ENCODE measurements at regions not wholly inside any gene's neighbourhood (a gene's known extent, or its start where the extent isn't known, plus 50 kb on each side); places are given as distances from the start of the nearest gene placed in this dataset.

GRCh38 chr5:57836921-57837320, 354.3 kb upstream of the ACTBL2 start:
- H3K27me3 Mint-ChIP-seq, result peaks cover 0 to 5% (median 0%) of the 10 kb centered on the region in 3 donors
- no peak for ATAC-seq (ENCODE audit: low read depth in 2 of 2)
- DNase-seq, result no peak
- H3K36me3 Mint-ChIP-seq, result no peaks in the 10 kb centered on the region
- no peaks in the 10 kb centered on the region for H3K4me1 Mint-ChIP-seq
- H3K4me3 Mint-ChIP-seq, result no peak overlapping the region
- no peaks in the 10 kb centered on the region for H3K9me3 Mint-ChIP-seq
- H3K27ac Mint-ChIP-seq, result no peak overlapping the region

DNA sequence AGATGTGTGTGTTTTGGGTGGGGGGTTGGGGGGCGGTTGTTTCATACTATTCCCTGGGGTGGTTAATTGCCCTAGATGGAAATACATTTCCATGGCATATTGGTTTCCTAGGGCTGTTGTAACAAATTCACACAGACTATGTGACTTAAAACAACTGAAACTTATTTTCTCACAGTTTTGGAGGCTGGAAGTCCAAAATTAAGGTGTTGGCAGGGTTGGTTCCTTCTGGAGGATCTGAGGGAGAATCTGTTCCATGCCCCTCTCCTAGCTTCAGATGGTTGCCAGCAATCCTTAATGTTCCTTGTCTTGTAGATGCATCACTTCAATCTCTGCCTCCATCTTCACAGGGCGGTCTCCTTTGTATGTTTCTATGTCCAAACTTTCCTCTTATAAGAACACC, 353.7 kb upstream of the ACTBL2 start:
- Mint-ChIP-seq H3K4me3 (no peak overlapping the region), H3K9me3 (no peaks in the 10 kb centered on the region), H3K36me3 (no peaks in the 10 kb centered on the region), H3K27ac (no peak overlapping the region), H3K27me3 (no peaks in the 10 kb centered on the region), H3K4me1 (no peaks in the 10 kb centered on the region)
- DNase-seq, result no peak
- ATAC-seq (ENCODE audit: low read depth in 2 of 2), result no peak

GRCh38 chr5:57834829-57835608, 352.4 kb upstream of the ACTBL2 start:
- H3K9me3 Mint-ChIP-seq, result no peaks in the 10 kb centered on the region
- no peaks in the 10 kb centered on the region for H3K36me3 Mint-ChIP-seq
- no peaks in the 10 kb centered on the region for H3K4me1 Mint-ChIP-seq
- ATAC-seq (ENCODE audit: low read depth in 2 of 2) (no peak), DNase-seq (no peak)
- no peak overlapping the region for H3K27ac Mint-ChIP-seq
- no peaks in the 10 kb centered on the region for H3K27me3 Mint-ChIP-seq
- no peak overlapping the region for H3K4me3 Mint-ChIP-seq

DNA sequence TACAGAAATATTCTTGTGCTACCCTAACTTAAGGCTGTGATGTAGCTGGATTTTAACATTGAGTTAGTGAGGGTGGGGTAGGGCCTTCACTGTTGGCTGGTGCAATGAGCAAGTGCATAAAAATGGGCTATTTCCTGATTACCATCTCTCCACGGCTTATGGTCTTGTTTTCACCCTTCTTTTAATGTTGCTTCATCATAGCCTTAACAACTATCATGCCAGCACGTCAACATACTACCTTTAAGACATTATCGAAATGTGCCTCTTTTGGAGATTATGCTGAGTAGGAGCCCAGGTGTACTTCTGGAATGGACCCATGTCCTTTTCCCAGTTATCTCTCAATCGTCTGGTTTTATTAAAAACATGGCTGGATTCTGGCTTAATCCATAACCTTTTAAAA, 350.9 kb upstream of the ACTBL2 start:
- H3K27me3 Mint-ChIP-seq, result no peaks in the 10 kb centered on the region
- H3K4me1 Mint-ChIP-seq, result no peaks in the 10 kb centered on the region

GRCh38 chr5:57832875-57833274, 350.3 kb upstream of the ACTBL2 start:
- Mint-ChIP-seq H3K9me3 (no peaks in the 10 kb centered on the region), H3K27ac (no peak overlapping the region), H3K27me3 (no peaks in the 10 kb centered on the region), H3K4me3 (no peak overlapping the region), H3K36me3 (no peaks in the 10 kb centered on the region), H3K4me1 (no peaks in the 10 kb centered on the region)
- ATAC-seq (ENCODE audit: low read depth in 2 of 2), result no peak
- no peak for DNase-seq

More for the DNA sequence above, 350.9 kb upstream of the ACTBL2 start:
- Mint-ChIP-seq H3K27ac (no peak overlapping the region), H3K36me3 (no peaks in the 10 kb centered on the region), H3K4me3 (no peak overlapping the region), H3K9me3 (no peaks in the 10 kb centered on the region)
- ATAC-seq (ENCODE audit: low read depth in 2 of 2), result no peak
- no peak for DNase-seq

GRCh38 chr5:57831932-57832331, 349.3 kb upstream of the ACTBL2 start:
- Mint-ChIP-seq H3K4me3 (no peak overlapping the region), H3K27ac (no peak overlapping the region), H3K36me3 (no peaks in the 10 kb centered on the region), H3K4me1 (no peaks in the 10 kb centered on the region), H3K9me3 (no peaks in the 10 kb centered on the region), H3K27me3 (no peaks in the 10 kb centered on the region)
- no peak for ATAC-seq (ENCODE audit: low read depth in 2 of 2)
- DNase-seq, result no peak

DNA sequence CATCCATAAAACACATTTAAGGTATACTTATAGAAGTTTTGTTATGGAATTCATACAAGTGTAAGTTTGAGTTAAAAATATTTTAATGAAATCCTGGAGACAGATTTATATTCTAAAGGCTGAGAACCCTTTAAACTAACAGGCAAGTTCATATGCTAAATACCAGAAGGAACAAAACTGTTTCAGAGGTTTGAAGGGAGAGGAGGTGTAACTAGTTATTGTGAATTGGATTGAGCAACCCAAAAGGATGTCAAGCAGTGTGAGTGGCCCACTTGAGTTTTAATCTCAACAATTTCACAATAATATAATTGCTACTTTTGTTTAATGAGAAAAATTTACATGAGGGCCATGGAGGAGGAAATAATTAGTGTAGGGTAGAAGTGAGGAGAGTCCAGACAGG, 348.5 kb upstream of the ACTBL2 start:
- ATAC-seq (ENCODE audit: low read depth in 2 of 2) (no peak), DNase-seq (no peak)
- no peak overlapping the region for H3K27ac Mint-ChIP-seq
- H3K9me3 Mint-ChIP-seq, result no peaks in the 10 kb centered on the region
- H3K4me3 Mint-ChIP-seq, result no peak overlapping the region
- H3K36me3 Mint-ChIP-seq, result no peaks in the 10 kb centered on the region
- no peaks in the 10 kb centered on the region for H3K27me3 Mint-ChIP-seq
- no peaks in the 10 kb centered on the region for H3K4me1 Mint-ChIP-seq

DNA sequence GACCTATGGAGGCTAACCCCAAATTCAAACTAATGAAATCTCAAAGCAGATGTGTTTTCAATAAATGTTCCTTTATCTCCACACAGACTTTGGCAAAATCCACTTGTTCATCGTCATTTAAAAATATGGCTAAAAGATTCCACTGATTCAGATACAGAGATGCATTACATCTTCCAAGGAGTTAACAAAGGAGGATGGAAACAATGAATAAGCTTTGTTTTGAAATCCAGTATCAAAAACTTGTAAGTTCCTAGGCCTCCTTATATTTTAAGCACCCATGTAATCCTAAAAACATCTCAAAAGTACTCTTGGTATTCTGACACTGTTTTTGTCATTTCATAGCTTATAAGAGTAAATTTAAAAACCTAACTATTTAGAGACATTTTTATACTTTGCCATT, 345.6 kb upstream of the ACTBL2 start:
- Mint-ChIP-seq H3K9me3 (peaks cover 0 to 2% (median 0%) of the 10 kb centered on the region in 7 donors), H3K27ac (no peak overlapping the region), H3K27me3 (no peaks in the 10 kb centered on the region), H3K36me3 (no peaks in the 10 kb centered on the region), H3K4me1 (no peaks in the 10 kb centered on the region), H3K4me3 (no peak overlapping the region)
- DNase-seq, result no peak
- no peak for ATAC-seq (ENCODE audit: low read depth in 2 of 2)

DNA sequence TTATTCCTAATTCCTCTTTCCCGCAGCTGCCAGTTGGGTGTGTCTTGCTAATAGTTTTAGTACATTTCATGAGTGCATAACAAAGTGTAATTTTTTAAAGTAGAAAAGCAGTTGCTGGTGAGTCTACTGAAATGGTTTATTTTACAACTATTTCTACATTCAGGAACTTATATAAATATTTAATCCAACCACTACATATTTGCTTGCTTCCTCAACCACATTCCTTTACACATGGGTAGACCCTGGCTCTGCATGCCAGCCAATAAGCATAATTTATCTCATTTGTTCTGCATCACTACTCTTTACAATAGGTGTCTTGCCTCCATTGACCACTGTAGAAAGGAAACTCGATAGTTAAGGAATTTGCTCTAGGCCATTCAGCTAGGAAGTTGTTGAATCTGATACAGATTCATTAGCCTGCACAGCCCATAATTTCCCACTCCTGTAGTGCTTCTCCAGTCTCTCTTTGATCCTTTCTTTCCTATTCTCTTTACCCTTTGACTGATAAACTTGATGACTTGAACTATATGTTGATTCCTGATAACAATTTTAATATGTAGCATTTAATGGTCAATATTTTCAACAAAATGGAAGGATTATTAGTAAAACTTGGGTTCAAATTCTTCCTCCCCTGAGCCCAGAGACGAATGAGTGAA, 342.5 kb upstream of the ACTBL2 start:
- Mint-ChIP-seq H3K4me3 (no peak overlapping the region), H3K9me3 (peaks cover 0 to 5% (median 2%) of the 10 kb centered on the region in 7 donors), H3K4me1 (no peaks in the 10 kb centered on the region), H3K36me3 (no peaks in the 10 kb centered on the region), H3K27ac (no peak overlapping the region), H3K27me3 (no peaks in the 10 kb centered on the region)
- DNase-seq (no peak), ATAC-seq (ENCODE audit: low read depth in 2 of 2) (no peak)

- no peak for ATAC-seq (ENCODE audit: low read depth in 2 of 2)
- H3K27me3 Mint-ChIP-seq, result no peaks in the 10 kb centered on the region
- no peaks in the 10 kb centered on the region for H3K36me3 Mint-ChIP-seq
- no peak for DNase-seq
- no peak overlapping the region for H3K27ac Mint-ChIP-seq
- peaks cover 0 to 5% (median 2%) of the 10 kb centered on the region in 7 donors for H3K9me3 Mint-ChIP-seq
- H3K4me3 Mint-ChIP-seq, result no peak overlapping the region
- no peaks in the 10 kb centered on the region for H3K4me1 Mint-ChIP-seq
Measured at GRCh38 chr5:57824623-57825022, 342.0 kb upstream of the ACTBL2 start.

- DNase-seq (no peak), ATAC-seq (ENCODE audit: low read depth in 2 of 2) (no peak)
- peaks cover 0 to 5% (median 3%) of the 10 kb centered on the region in 7 donors for H3K9me3 Mint-ChIP-seq
- no peak overlapping the region for H3K4me3 Mint-ChIP-seq
- no peak overlapping the region for H3K27ac Mint-ChIP-seq
- H3K36me3 Mint-ChIP-seq, result no peaks in the 10 kb centered on the region
- no peaks in the 10 kb centered on the region for H3K4me1 Mint-ChIP-seq
- H3K27me3 Mint-ChIP-seq, result no peaks in the 10 kb centered on the region
Measured at GRCh38 chr5:57824047-57824446, 341.4 kb upstream of the ACTBL2 start.

GRCh38 chr5:57822651-57823050, 340.0 kb upstream of the ACTBL2 start:
- Mint-ChIP-seq H3K9me3 (peaks cover 0 to 5% (median 3%) of the 10 kb centered on the region in 7 donors), H3K4me3 (peak overlapping the region in 1 of 8 donors; percentile 54), H3K27ac (no peak overlapping the region), H3K36me3 (no peaks in the 10 kb centered on the region), H3K27me3 (no peaks in the 10 kb centered on the region), H3K4me1 (no peaks in the 10 kb centered on the region)
- ATAC-seq (ENCODE audit: low read depth in 2 of 2), result no peak
- DNase-seq, result no peak

DNA sequence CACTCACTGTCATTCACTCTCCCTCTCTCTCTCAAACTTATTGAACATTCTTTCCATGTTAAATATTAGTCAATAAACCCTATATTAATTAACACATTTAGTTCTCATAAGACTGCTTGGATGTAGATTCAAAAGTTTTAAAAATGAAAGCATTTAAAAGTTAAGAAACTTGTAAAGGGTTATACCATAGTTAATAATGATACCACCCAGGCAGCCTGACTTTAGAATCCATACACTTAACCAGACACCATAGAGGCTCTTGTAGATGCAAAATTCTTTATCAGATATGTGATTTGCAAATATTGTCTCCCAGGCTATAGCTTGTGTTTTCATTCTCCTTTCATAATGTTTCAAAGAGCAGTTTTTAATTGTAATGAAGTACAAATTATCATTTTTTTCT, 335.8 kb upstream of the ACTBL2 start:
- Mint-ChIP-seq H3K4me1 (no peaks in the 10 kb centered on the region), H3K27ac (no peak overlapping the region), H3K4me3 (no peak overlapping the region), H3K27me3 (no peaks in the 10 kb centered on the region), H3K9me3 (peaks cover 0 to 5% (median 3%) of the 10 kb centered on the region in 7 donors), H3K36me3 (no peaks in the 10 kb centered on the region)
- DNase-seq, result no peak
- ATAC-seq (ENCODE audit: low read depth in 2 of 2), result no peak

DNA sequence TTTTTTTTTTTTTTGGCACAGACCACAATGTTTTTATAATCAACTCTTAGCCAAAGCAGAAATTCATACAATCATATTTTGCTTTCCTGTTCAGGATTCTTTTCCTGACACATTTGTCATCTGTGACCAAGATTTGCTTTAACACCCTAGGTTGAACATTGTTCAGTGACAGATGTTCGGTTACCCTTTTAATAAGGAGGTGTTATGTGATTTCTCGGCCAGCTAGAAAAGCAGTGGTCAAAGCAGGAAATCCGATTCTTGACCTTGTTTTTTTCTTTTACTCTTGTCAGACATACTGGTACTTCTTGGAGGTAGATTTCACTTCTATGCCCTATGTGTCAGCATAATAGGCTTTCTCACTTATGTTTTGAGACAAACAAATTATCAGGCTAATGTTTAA, 335.3 kb upstream of the ACTBL2 start:
- no peaks in the 10 kb centered on the region for H3K36me3 Mint-ChIP-seq
- no peak overlapping the region for H3K27ac Mint-ChIP-seq
- no peaks in the 10 kb centered on the region for H3K27me3 Mint-ChIP-seq
- DNase-seq, result no peak
- H3K4me3 Mint-ChIP-seq, result no peak overlapping the region
- no peaks in the 10 kb centered on the region for H3K4me1 Mint-ChIP-seq
- ATAC-seq (ENCODE audit: low read depth in 2 of 2), result no peak
- H3K9me3 Mint-ChIP-seq, result peaks cover 0 to 5% (median 3%) of the 10 kb centered on the region in 7 donors

Measured in naive B cell (primary cell).